ENCODE measurements at regions not wholly inside any gene's neighbourhood (a gene's known extent, or its start where the extent isn't known, plus 50 kb on each side); places are given as distances from the start of the nearest gene placed in this dataset.

GRCh38 chr12:58583529-58583928 lies 336.8 kb downstream of the LRIG3 start:
- no peak overlapping the region for H3K4me3 ChIP-seq (ENCODE audit: low read depth, low read length)
- 33% methylated on average over 2 of the region's 2 CpGs for WGBS
- no peaks in the 10 kb centered on the region for H3K4me1 ChIP-seq (ENCODE audit: insufficient read depth)
- H3K36me3 ChIP-seq (ENCODE audit: insufficient read depth) = no peaks in the 10 kb centered on the region
- DNase-seq (ENCODE audit: extremely low spot score) = no peak
- H3K27ac ChIP-seq (ENCODE audit: low read depth) = no peak overlapping the region

DNA sequence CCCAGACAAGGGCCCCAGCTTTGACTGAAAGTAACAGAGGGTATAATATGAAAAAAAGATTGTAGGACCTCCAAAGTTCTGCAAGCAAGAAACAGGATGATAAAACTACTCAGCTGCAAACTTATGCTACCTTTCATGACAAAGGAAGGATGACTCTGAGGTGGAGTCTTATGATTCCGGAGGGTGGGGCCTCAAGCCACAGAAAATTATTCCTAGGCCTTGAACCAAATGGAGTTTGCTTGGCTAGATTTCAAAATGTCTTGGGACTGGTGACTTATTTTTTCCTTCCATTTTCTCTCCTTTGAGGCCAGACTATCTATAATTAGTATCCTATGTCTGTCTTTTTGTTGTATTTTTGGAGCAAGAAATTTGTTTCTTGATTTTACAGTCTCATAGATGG lies 336.4 kb downstream of the LRIG3 start:
- no peaks in the 10 kb centered on the region for H3K36me3 ChIP-seq (ENCODE audit: insufficient read depth)
- no peak overlapping the region for H3K27ac ChIP-seq (ENCODE audit: low read depth)
- DNase-seq (ENCODE audit: extremely low spot score) = no peak
- WGBS = 76% methylated on average over 1 of the region's 1 CpG
- no peak overlapping the region for H3K4me3 ChIP-seq (ENCODE audit: low read depth, low read length)
- no peaks in the 10 kb centered on the region for H3K4me1 ChIP-seq (ENCODE audit: insufficient read depth)

DNA sequence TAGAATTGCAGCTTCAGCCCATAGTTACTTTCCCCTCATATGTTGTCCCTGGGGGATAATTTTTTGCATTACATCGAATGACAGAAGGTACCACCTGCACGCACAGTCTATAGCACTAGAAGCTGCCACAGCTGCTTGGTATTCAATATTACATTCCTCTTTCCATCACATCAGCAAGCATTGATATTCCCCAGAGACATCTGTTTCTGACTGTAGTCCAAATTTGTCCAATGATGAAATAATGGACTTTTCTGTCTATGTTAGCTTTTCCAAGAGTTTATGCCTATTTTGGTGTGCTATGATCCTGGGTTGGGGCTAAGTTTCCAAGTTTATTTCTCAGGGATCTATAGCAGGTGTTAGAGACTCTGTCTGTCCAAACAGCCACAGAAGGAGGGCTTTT lies 335.4 kb downstream of the LRIG3 start:
- no peak for DNase-seq (ENCODE audit: extremely low spot score)
- Histone ChIP-seq H3K4me1 (ENCODE audit: insufficient read depth) (no peaks in the 10 kb centered on the region), H3K36me3 (ENCODE audit: insufficient read depth) (no peaks in the 10 kb centered on the region), H3K4me3 (ENCODE audit: low read depth, low read length) (no peak overlapping the region), H3K27ac (ENCODE audit: low read depth) (no peak overlapping the region)
- WGBS = 66% methylated on average over 2 of the region's 2 CpGs

DNA sequence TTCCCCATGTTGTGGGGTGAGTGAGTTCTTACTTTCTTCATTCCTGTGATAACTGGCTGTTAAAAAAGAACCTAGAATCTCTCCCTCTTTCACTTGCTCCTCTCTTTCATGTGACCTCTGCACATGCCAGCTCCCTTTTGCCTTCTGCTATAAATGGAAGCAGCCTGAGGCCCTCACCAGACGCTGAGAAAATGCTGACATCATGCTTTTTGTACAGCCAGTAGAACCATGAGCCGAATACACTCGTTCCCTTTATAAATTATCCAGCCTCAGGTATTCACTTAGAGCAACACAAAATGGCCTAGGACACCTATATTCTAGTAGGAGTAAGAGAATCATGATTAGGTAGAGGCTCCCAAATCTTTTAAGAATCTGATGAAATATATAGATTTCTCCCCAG lies 333.5 kb downstream of the LRIG3 start:
- Histone ChIP-seq H3K27ac (ENCODE audit: low read depth) (no peak overlapping the region), H3K36me3 (ENCODE audit: insufficient read depth) (no peaks in the 10 kb centered on the region), H3K4me3 (ENCODE audit: low read depth, low read length) (no peak overlapping the region), H3K4me1 (ENCODE audit: insufficient read depth) (no peaks in the 10 kb centered on the region)
- WGBS = 71% methylated on average over 3 of the region's 3 CpGs
- no peak for DNase-seq (ENCODE audit: extremely low spot score)

DNA sequence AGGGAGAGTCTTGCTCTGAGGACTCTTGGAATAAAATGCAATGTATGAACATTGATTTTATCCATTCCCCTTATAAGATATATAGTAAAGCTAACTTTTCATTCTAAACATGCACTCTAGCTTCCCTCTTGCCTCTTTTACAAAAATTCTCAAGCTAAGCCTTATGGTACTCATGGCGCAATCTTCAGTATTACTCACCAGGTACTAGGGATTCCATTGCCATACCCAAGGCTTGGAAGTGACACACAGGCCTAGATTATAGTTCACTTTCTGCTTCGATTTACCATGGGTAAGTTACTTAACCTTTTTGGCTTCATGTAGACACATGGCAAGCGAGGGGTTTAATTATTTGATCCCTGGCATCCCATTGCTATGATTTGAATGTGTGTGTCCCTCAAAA lies 331.5 kb downstream of the LRIG3 start:
- H3K4me1 ChIP-seq (ENCODE audit: insufficient read depth) = no peaks in the 10 kb centered on the region
- no peak overlapping the region for H3K4me3 ChIP-seq (ENCODE audit: low read depth, low read length)
- no peak overlapping the region for H3K27ac ChIP-seq (ENCODE audit: low read depth)
- 85% methylated on average over 3 of the region's 3 CpGs for WGBS
- DNase-seq (ENCODE audit: extremely low spot score) = no peak
- no peaks in the 10 kb centered on the region for H3K36me3 ChIP-seq (ENCODE audit: insufficient read depth)

GRCh38 chr12:58592475-58593207 lies 327.7 kb downstream of the LRIG3 start:
- WGBS = 46% methylated on average over 4 of the region's 4 CpGs
- DNase-seq (ENCODE audit: extremely low spot score) = no peak
- Histone ChIP-seq H3K4me1 (ENCODE audit: insufficient read depth) (no peaks in the 10 kb centered on the region), H3K27ac (ENCODE audit: low read depth) (no peak overlapping the region), H3K4me3 (ENCODE audit: low read depth, low read length) (no peak overlapping the region), H3K36me3 (ENCODE audit: insufficient read depth) (no peaks in the 10 kb centered on the region)

DNA sequence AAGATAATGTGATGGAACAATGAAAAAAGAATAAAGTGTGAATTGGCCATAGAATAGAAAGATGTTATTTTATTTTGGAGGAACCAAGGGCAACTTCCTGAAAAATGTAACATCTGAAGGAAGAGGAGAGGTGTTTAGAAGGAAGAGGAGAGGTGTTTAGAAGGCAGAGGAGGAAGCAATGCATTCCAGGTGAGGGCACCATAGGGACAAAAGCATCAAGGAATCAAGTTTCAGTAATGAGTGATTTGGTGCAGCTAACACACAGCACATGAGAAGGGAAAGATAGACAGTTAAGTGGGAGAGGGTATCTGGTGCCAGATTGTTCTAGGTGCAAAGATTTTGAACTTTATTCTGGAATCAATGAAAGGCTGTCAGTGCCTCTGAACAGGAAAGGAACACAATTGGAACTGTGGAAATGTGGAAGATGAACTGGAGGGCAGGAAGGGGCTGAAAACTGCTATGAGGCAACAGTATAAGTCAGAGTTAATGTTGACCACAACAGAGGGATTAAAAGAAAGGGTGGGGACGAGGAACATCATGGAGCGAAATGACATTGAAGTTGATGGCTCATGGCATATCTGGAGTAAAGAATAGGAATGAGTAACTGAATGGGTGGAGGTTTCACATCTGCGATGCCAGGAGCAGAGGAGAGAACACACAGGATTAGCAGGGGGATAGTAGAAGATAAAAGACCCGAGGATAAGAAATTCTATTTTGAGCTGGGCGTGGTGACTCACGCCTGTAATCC lies 326.6 kb downstream of the LRIG3 start:
- WGBS = 74% methylated on average over 6 of the region's 6 CpGs
- no peaks in the 10 kb centered on the region for H3K36me3 ChIP-seq (ENCODE audit: insufficient read depth)

DNA sequence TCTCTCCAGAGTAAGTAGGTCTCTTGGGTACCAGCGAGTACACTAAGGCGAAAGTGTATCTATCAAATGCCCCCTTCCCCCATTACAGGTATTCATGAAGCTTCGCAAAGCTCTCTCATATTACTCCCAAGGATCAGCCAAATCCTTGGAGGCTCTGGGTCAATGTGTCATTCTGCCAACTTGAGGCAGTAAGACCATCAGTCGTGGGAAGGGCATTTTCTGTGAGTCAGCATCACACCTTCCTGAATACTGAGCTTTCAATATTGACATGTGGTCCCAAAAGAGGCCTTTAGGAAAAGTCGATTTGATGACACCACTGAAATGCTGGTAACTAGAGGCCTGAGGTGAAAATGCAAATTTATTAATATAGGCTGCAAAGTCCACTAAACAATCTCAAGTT lies 323.9 kb downstream of the LRIG3 start:
- Histone ChIP-seq H3K4me1 (ENCODE audit: insufficient read depth) (no peaks in the 10 kb centered on the region), H3K4me3 (ENCODE audit: low read depth, low read length) (no peak overlapping the region), H3K36me3 (ENCODE audit: insufficient read depth) (no peaks in the 10 kb centered on the region), H3K27ac (ENCODE audit: low read depth) (no peak overlapping the region)
- WGBS = 85% methylated on average over 5 of the region's 5 CpGs
- DNase-seq (ENCODE audit: extremely low spot score) = no peak

More for the DNA sequence above, 326.6 kb downstream of the LRIG3 start:
- Histone ChIP-seq H3K4me3 (ENCODE audit: low read depth, low read length) (no peak overlapping the region), H3K4me1 (ENCODE audit: insufficient read depth) (no peaks in the 10 kb centered on the region), H3K27ac (ENCODE audit: low read depth) (no peak overlapping the region)
- DNase-seq (ENCODE audit: extremely low spot score) = no peak

DNA sequence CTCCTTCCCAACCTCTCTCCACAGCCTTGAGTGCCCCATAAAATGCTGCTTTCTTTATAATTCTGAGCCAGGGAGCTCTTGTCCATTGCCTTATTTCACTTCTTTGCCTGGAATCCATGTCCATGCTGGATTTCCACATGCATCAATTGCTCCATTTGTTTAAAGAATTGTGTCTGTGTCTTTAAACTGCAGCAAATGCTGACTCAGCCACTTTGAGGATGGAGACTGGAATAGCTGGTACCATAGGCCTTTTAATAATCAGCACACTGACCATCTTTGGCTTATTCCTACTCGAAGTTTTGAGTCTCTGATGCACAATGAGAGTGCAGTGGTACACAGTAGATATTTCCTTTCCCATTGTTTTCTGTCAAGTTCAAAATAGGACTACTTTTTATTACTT lies 318.8 kb downstream of the LRIG3 start:
- Histone ChIP-seq H3K4me1 (ENCODE audit: insufficient read depth) (no peaks in the 10 kb centered on the region), H3K4me3 (ENCODE audit: low read depth, low read length) (no peak overlapping the region), H3K36me3 (ENCODE audit: insufficient read depth) (no peaks in the 10 kb centered on the region), H3K27ac (ENCODE audit: low read depth) (no peak overlapping the region)
- 63% methylated on average over 1 of the region's 1 CpG for WGBS
- no peak for DNase-seq (ENCODE audit: extremely low spot score)

GRCh38 chr12:58602179-58602578 lies 318.1 kb downstream of the LRIG3 start:
- no peaks in the 10 kb centered on the region for H3K36me3 ChIP-seq (ENCODE audit: insufficient read depth)
- 83% methylated on average over 6 of the region's 6 CpGs for WGBS
- H3K4me3 ChIP-seq (ENCODE audit: low read depth, low read length) = no peak overlapping the region
- DNase-seq (ENCODE audit: extremely low spot score) = no peak
- no peaks in the 10 kb centered on the region for H3K4me1 ChIP-seq (ENCODE audit: insufficient read depth)
- H3K27ac ChIP-seq (ENCODE audit: low read depth) = no peak overlapping the region

DNA sequence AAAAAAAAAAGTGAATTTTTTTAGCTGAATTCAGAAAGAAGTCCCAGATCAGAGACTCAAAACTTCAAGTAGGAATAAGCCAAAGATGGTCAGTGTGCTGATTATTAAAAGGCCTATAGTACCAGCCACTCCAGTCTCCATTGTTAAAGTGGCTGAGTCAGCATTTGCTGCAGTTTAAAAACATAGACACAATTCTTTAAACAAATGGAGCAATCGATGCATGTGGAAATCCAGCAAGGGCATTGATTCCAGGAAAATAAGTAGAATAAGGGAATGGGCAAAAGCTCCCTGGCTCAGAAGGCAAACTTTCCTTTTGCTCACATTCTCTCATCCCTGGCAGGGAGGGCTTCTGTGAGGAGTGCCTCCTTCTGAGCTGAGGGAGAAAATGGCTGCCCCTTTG lies 317.6 kb downstream of the LRIG3 start:
- H3K27ac ChIP-seq (ENCODE audit: low read depth) = no peak overlapping the region
- no peak overlapping the region for H3K4me3 ChIP-seq (ENCODE audit: low read depth, low read length)
- no peaks in the 10 kb centered on the region for H3K36me3 ChIP-seq (ENCODE audit: insufficient read depth)
- 79% methylated on average over 1 of the region's 1 CpG for WGBS
- no peaks in the 10 kb centered on the region for H3K4me1 ChIP-seq (ENCODE audit: insufficient read depth)
- no peak for DNase-seq (ENCODE audit: extremely low spot score)

DNA sequence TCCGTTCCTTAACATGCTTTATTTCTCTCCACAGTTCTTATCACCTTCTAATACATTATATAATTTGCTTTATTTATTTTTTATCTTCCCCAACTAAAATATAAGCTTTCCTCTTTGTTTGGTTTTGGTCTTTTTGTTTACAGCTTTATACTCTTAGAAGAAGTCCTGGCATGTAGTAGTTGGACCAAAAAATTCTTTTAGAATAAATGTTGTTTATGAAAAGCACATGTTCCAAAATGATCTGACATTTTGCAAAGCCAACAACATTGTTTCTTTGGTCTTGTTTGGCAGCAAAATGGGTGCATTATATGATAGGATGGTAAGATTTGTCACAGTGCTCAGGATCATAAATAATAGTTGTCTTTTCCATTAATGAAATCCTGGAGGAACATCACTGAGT lies 312.5 kb downstream of the LRIG3 start:
- H3K4me3 ChIP-seq (ENCODE audit: low read depth, low read length) = no peak overlapping the region
- 0% methylated on average over 1 of the region's 1 CpG for WGBS
- no peak overlapping the region for H3K27ac ChIP-seq (ENCODE audit: low read depth)
- no peaks in the 10 kb centered on the region for H3K36me3 ChIP-seq (ENCODE audit: insufficient read depth)
- no peak for DNase-seq (ENCODE audit: extremely low spot score)
- no peaks in the 10 kb centered on the region for H3K4me1 ChIP-seq (ENCODE audit: insufficient read depth)

DNA sequence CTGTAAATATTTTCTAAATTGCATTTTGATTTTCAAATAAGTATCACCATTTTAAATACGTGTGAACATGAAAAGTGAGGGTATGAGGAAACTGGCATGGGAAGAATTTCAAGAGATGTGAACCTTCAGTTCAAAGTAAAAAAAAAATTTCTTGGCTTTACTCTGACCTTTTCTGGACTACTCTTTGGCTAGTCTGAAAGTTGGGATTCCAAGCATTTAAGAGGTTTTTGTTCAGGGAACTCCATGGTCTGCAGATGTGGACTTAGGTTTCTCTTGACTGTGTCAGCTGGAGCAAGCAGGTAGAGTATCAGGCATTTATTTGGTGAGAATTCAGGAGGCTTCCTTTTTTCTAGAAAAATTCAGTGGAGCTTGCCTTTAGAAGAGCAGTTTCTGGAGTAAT lies 311.6 kb downstream of the LRIG3 start:
- DNase-seq (ENCODE audit: extremely low spot score) = no peak
- H3K4me1 ChIP-seq (ENCODE audit: insufficient read depth) = no peaks in the 10 kb centered on the region
- no peak overlapping the region for H3K4me3 ChIP-seq (ENCODE audit: low read depth, low read length)
- WGBS = 72% methylated on average over 1 of the region's 1 CpG
- no peaks in the 10 kb centered on the region for H3K36me3 ChIP-seq (ENCODE audit: insufficient read depth)
- no peak overlapping the region for H3K27ac ChIP-seq (ENCODE audit: low read depth)

GRCh38 chr12:58615047-58615446 lies 305.3 kb downstream of the LRIG3 start:
- no peak overlapping the region for H3K4me3 ChIP-seq (ENCODE audit: low read depth, low read length)
- no peaks in the 10 kb centered on the region for H3K4me1 ChIP-seq (ENCODE audit: insufficient read depth)
- H3K36me3 ChIP-seq (ENCODE audit: insufficient read depth) = no peaks in the 10 kb centered on the region
- WGBS = 68% methylated on average over 2 of the region's 2 CpGs
- no peak for DNase-seq (ENCODE audit: extremely low spot score)
- H3K27ac ChIP-seq (ENCODE audit: low read depth) = no peak overlapping the region

All from urinary bladder (tissue), 3 donors.